Germinal center (tissue), 1 donor: ENCODE measurements at regions not wholly inside any gene's neighbourhood (a gene's known extent, or its start where the extent isn't known, plus 50 kb on each side); places are given as distances from the start of the nearest gene placed in this dataset.

ENCODE experiments used
- DNase-seq: peaks from one replicate; pipeline ENCODE4 v3.0.0; 2012; ENCODE audit warnings: mixed read lengths, low spot score

- DNase-seq: no peak
These were observed 150.6 kb upstream of the UMPS start for GRCh38 chr3:124579641-124580040.

GRCh38 chr3:124582196-124582595 lies 148.1 kb upstream of the UMPS start:
- DNase-seq: no peak

- no peak for DNase-seq
These were observed 147.4 kb upstream of the UMPS start for GRCh38 chr3:124582621-124583395.

- DNase-seq: no peak
These were observed 146.1 kb upstream of the UMPS start for GRCh38 chr3:124584245-124584551.

GRCh38 chr3:124584552-124585391 lies 145.5 kb upstream of the UMPS start:
- peak; percentile 10 for DNase-seq

GRCh38 chr3:124586126-124587052 lies 143.9 kb upstream of the UMPS start:
- no peak for DNase-seq

- no peak for DNase-seq
These were observed 143.2 kb upstream of the UMPS start for GRCh38 chr3:124587053-124587408.

GRCh38 chr3:124588036-124588435 lies 142.2 kb upstream of the UMPS start:
- no peak for DNase-seq

GRCh38 chr3:124588794-124589193 lies 141.5 kb upstream of the UMPS start:
- DNase-seq: no peak

- DNase-seq: no peak
These were observed 138.6 kb upstream of the UMPS start for GRCh38 chr3:124591699-124592098.

- no peak for DNase-seq
These were observed 137.4 kb upstream of the UMPS start for GRCh38 chr3:124592658-124593441.

- DNase-seq: no peak
These were observed 136.8 kb upstream of the UMPS start for GRCh38 chr3:124593442-124593829.

- no peak for DNase-seq
These were observed 135.7 kb upstream of the UMPS start for GRCh38 chr3:124594581-124594980.

- DNase-seq: no peak
These were observed 133.0 kb upstream of the UMPS start for GRCh38 chr3:124597273-124597672.

- no peak for DNase-seq
These were observed 132.3 kb upstream of the UMPS start for GRCh38 chr3:124597979-124598378.

- DNase-seq: no peak
These were observed 131.0 kb upstream of the UMPS start for GRCh38 chr3:124599147-124599765.

GRCh38 chr3:124599779-124600693 lies 130.2 kb upstream of the UMPS start:
- no peak for DNase-seq

GRCh38 chr3:124600765-124601164 lies 129.5 kb upstream of the UMPS start:
- no peak for DNase-seq

GRCh38 chr3:124601190-124601589 lies 129.1 kb upstream of the UMPS start:
- no peak for DNase-seq

GRCh38 chr3:124602980-124603627 lies 127.1 kb upstream of the UMPS start:
- no peak for DNase-seq
